Glutamatergic neuron (in vitro differentiated cells): ENCODE measurements at regions not wholly inside any gene's neighbourhood (a gene's known extent, or its start where the extent isn't known, plus 50 kb on each side); places are given as distances from the start of the nearest gene placed in this dataset.

ENCODE experiments used
- DNase-seq: peaks from one replicate; pipeline ENCODE4 v3.0.0; 2022
- H3K27ac Mint-ChIP-seq: one replicate; pipeline ENCODE4 v1.8.0; 2020; ENCODE audit warnings: mild to moderate bottlenecking, mixed read lengths, inconsistent platforms; ENCODE audit not compliant: unreplicated experiment
- H3K27me3 Mint-ChIP-seq: one replicate; pipeline ENCODE4 v1.8.0; 2020; ENCODE audit warnings: mild to moderate bottlenecking, moderate library complexity, mixed read lengths, inconsistent platforms; ENCODE audit not compliant: unreplicated experiment
- H3K36me3 Mint-ChIP-seq: one replicate; pipeline ENCODE4 v1.8.0; 2020; ENCODE audit warnings: mild to moderate bottlenecking, mixed read lengths, inconsistent platforms; ENCODE audit not compliant: unreplicated experiment
- H3K4me1 Mint-ChIP-seq: one replicate; pipeline ENCODE4 v1.8.0; 2020; ENCODE audit warnings: mild to moderate bottlenecking, low read depth, mixed read lengths, inconsistent platforms; ENCODE audit not compliant: unreplicated experiment
- H3K4me3 Mint-ChIP-seq: one replicate; pipeline ENCODE4 v1.8.0; 2020; ENCODE audit warnings: mild to moderate bottlenecking, mixed read lengths, inconsistent platforms; ENCODE audit not compliant: unreplicated experiment
- H3K9me3 Mint-ChIP-seq: one replicate; pipeline ENCODE4 v1.8.0; 2020; ENCODE audit warnings: mild to moderate bottlenecking, moderate library complexity, mixed read lengths, inconsistent platforms; ENCODE audit not compliant: unreplicated experiment
- CTCF ChIP-seq: fragments of 200-600 bp; sonication (generic); IDR thresholded peaks from one replicate; pipeline ENCODE4 v1.5.0; 2021; ENCODE audit not compliant: partially characterized antibody, unreplicated experiment

- Mint-ChIP-seq H3K27ac (no peak overlapping the region), H3K4me3 (no peak overlapping the region), H3K9me3 (no peaks in the 10 kb centered on the region), H3K36me3 (no peaks in the 10 kb centered on the region), H3K4me1 (no peaks in the 10 kb centered on the region), H3K27me3 (no peaks in the 10 kb centered on the region)
- no peak for TF ChIP-seq CTCF
- no peak for DNase-seq
These were observed 65.7 kb downstream of the TMEM18 start for GRCh38 chr2:611519-611918.

- no peak overlapping the region for H3K4me3 Mint-ChIP-seq
- TF ChIP-seq CTCF = no peak
- no peak overlapping the region for H3K27ac Mint-ChIP-seq
- DNase-seq = no peak
- H3K36me3 Mint-ChIP-seq = no peaks in the 10 kb centered on the region
- H3K4me1 Mint-ChIP-seq = no peaks in the 10 kb centered on the region
- no peaks in the 10 kb centered on the region for H3K27me3 Mint-ChIP-seq
- H3K9me3 Mint-ChIP-seq = no peaks in the 10 kb centered on the region
These were observed 66.7 kb downstream of the TMEM18 start for GRCh38 chr2:610491-610890.

- no peak for DNase-seq
- no peaks in the 10 kb centered on the region for H3K27me3 Mint-ChIP-seq
- H3K27ac Mint-ChIP-seq = no peak overlapping the region
- no peak overlapping the region for H3K4me3 Mint-ChIP-seq
- no peak for TF ChIP-seq CTCF
- no peaks in the 10 kb centered on the region for H3K36me3 Mint-ChIP-seq
- no peaks in the 10 kb centered on the region for H3K9me3 Mint-ChIP-seq
- H3K4me1 Mint-ChIP-seq = no peaks in the 10 kb centered on the region
These were observed 67.3 kb downstream of the TMEM18 start for GRCh38 chr2:609881-610280.

GRCh38 chr2:609449-609848, 67.8 kb downstream of the TMEM18 start:
- no peak overlapping the region for H3K4me3 Mint-ChIP-seq
- TF ChIP-seq CTCF = no peak
- H3K9me3 Mint-ChIP-seq = no peaks in the 10 kb centered on the region
- DNase-seq = no peak
- no peak overlapping the region for H3K27ac Mint-ChIP-seq
- no peaks in the 10 kb centered on the region for H3K27me3 Mint-ChIP-seq
- no peaks in the 10 kb centered on the region for H3K36me3 Mint-ChIP-seq
- H3K4me1 Mint-ChIP-seq = no peaks in the 10 kb centered on the region

- Mint-ChIP-seq H3K9me3 (no peaks in the 10 kb centered on the region), H3K4me1 (no peaks in the 10 kb centered on the region), H3K4me3 (no peak overlapping the region), H3K27ac (no peak overlapping the region), H3K36me3 (no peaks in the 10 kb centered on the region), H3K27me3 (no peaks in the 10 kb centered on the region)
- TF ChIP-seq CTCF = no peak
- DNase-seq = no peak
These were observed 68.5 kb downstream of the TMEM18 start for GRCh38 chr2:608711-609110.
